ENCODE measurements at regions not wholly inside any gene's neighbourhood (a gene's known extent, or its start where the extent isn't known, plus 50 kb on each side); places are given as distances from the start of the nearest gene placed in this dataset.

DNA sequence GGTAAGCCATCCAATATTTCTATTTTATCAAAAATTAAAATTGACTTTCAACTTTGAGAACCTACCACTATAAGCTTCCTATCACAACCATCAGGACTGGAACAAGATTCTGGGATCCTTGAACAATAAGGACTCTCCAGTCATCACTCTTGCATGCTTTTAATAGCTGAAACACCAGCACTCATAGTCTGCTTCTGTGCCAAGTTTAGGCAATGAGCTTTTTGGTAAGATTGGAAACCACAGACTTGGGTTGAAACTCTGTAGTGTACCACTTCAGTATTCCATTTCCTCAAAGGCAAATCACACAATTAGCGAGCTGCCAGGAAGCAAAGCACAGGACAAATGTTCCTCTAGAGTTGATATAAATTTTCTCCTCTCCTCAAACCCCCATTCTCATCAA, 1065.8 kb upstream of the SLC39A10 start:
- no peak for TF ChIP-seq EZH2 (IDR thresholded peaks at IDR 0.05; ENCODE audit: insufficient read depth, low read length)
- no peak for TF ChIP-seq CTCF (IDR thresholded peaks at IDR 0.05; ENCODE audit: insufficient read depth, low read depth, low read length)
